HG03066 (cell line): ENCODE measurements at regions not wholly inside any gene's neighbourhood (a gene's known extent, or its start where the extent isn't known, plus 50 kb on each side); places are given as distances from the start of the nearest gene placed in this dataset.

ENCODE experiments used
- ATAC-seq: cut with Tn5 transposase; IDR thresholded peaks from one replicate; pipeline ENCODE4 v1.9.1; 2021; ENCODE audit warnings: low read depth; ENCODE audit not compliant: unreplicated experiment

DNA sequence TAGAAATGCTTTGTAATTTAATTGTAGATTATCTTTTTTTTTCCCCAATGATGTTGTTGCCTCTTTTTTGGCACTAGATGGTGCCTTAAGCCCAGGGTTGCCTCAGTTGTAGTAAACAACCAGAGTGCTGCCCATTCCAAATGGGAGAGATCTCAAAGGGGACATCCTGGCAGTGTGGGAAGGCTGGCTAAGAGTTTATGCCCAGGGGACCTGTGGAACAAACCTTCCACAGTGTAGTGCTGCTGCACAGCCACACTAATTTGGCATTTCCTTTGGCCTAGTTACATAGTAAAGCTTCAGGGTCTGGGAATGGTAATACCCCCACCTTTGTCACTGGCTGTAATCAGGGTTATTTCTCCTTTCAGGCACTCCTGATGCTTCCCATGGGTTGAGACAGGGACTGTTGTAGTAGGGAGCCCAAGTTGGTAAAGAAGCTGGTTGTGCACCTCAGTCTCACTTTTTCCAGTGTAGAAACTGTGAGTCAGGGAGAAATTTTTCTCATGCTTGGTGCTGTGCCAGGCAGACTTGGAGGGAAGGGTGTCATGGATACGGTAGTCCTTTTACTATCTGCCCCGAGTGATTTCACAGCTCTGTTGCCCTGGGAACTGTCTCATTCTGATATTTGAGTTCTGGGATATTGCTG, 177.8 kb upstream of the ECI2 start:
- ATAC-seq = no peak

DNA sequence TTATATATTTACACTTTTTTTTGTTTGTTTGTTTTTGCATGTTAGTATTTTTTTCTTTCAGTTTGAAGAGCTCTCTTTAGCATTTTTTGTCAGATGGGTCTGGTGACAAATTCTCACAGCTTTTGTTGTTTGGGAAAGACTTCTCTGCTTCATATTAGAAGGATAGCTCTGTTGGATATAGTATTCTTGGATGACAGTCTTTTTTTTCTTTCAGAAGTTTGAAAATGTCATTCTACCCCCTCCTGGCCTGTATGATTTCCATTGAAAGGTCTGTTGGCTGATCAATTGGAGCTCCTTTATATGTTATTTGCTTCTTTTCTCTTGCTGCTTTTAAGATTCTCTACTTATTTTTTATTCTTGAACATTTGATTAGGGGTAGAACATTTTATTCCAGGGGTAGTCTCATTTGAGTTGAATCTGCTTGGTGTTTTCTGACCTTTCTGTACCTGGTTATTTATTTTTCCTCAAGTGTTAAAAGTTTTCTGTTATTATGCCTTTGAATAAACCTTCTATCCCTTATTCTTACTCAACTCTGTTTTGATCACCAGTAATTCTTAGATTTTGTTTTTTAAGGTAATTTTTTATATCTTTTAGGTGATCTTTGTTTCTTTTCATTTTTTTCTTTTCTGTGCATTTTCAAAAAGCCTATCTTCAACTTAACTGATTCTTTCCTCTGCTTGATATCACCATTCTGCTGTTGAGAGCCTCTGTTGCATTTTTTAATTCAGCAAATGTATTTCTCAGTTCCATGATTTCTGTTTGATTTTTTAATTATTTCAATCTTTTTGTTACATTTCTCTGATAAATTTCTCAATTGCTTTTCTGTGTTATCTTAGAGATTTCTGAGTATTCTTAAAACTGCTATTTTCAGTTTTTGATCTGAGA, 176.8 kb upstream of the ECI2 start:
- no peak for ATAC-seq

DNA sequence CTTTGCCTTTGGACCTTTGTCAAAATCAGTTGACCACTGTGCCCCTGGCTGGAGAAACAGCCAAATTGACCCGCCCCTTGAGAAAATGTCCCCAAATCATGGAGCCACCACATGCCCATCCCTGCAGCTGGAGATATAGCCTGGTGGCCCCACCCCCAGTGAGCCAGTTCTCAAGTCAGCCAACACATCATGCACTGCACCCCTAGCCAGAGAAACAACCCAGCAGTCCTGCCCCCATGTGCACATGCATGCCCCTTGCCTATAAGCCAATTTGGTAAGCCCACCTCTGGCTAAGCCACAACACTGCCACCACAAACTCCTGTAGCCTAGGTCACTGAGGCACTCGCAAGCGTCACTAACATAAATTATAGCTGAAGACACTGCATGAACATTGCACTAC, 174.2 kb upstream of the ECI2 start:
- ATAC-seq = no peak

DNA sequence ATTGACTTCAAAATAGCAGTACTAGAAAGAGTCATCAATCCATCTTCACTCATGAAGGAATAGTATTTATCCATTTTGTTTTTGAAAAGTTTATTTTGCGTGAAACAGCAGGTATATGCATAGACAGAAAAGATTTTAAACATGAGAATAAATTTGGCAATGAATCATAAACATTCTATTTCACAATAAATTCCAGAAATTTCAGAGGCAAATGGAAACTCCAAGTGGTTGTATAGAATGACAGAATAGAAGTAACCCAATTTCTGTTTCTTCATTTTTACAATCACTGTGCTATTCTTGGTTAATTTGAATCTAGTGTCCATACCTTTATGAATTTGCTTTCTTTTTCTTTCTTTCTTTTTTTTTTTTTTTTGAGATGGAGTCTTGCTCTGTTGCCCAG, 173.0 kb upstream of the ECI2 start:
- ATAC-seq = no peak

DNA sequence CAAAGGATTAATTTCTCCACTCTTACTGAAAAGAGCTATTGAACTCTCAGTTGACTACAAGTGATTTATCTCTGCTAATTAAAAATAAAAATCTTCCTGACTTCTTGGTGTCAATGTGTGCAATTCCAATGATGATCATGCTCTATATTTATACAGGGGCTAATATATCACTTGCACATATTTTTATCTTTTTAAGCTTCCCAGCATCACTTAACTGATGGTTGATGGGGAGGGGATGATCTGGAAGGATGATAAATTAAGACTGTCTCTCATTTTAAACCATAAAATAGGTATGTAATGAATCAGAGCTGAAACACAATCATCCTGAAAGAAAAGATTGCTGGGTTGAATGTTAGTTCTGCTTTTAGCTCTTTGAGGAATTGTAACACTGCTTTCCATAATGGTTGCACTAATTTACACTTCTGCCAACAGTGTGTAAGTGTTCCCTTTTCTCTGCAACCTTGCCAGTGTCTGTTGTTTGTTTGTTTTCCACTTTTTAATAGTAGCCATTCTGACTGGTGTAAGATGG, 169.6 kb upstream of the ECI2 start:
- ATAC-seq = no peak

DNA sequence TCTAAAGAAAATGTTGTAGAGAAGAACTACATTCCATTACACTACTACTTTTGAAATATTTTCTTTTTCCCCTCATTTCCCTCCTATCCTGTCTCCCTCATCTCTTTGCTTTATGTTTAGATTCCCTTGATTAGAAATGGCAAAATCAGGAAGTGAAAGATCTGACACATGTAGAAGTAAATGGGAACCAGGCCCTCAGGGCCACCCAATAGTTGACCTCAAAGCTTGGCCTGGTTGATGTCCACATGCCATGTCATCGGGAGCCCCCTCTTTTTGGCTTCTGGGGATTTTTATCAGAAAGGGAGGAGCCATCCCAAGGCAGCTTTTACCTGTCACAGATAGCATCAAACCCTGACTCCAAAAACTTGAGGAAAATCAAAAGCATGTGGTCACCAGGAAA, 168.3 kb upstream of the ECI2 start:
- no peak for ATAC-seq

DNA sequence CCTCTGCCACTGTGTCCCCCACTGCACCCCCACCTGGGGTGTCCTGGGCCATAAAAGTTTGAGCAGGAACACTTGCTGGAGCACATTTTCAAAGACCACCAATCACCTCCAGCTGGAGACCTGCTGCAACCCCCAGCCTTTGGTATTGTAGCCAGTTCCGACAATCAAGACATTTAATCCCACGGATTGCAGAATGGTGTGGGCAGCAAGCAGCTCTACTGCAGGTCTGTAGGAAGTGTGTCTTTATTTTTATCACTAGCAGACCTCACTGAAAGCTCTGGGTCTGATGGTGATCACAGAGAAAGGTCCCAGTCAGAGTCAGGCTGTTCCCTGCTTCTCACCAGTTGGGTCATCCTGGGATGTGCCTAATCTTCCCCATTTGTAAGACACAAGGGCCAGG, 167.1 kb upstream of the ECI2 start:
- no peak for ATAC-seq

DNA sequence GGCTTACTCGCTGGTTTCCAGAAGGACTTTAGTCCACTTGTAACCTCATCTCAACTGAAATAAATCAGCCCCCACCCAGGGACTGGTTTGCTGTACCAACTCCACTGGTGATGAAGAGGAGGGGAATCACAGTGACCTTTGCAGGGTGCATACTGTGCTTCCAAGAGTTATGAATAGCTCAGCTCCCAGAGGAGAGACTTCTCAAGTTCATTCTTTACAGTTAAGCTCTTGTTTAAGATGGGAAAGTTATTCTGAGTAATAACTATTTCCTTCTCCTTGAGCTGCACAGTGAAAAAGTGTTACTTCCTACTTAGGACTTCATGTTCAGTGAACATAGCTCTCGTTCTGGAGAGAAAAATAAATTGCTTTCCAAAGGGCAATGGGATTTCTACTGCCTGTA, 166.5 kb upstream of the ECI2 start:
- ATAC-seq = no peak

DNA sequence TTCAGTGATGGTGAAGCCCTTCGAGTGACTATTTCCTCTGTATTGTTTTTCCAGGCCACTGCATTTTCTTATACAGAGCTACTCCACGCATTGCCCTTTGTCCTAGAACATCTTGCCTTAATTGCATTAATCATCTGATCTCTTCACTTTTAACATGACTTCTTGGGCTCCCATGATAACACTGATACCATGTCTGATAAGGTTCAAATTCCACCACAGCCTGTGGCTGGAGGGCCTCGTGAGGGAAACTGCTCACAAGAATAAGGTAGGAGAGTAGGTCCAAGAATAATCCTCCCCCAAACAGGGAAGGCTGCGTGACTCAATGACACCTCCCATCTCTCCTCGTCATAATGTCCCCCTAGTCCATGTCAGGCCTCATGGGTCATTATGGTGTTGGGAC, 165.5 kb upstream of the ECI2 start:
- no peak for ATAC-seq

DNA sequence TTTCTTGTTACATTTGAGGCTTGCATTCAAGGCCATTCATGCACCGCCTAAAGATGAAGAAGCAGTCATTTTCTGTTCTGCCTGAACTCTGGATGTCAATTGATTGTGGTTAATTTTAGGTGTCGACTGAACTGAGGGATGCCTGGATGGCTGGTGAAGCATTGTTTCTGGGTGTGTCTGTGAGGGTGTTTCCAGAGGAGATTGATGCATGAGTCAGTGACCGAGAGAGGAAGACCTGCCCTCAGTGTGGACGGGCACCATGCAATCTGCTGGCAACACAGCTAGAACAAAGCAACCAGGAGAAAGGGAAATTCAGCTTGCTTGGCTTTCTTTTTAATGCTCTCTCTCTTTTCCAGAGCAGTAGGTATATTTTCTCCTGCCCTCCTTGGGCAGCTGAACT, 164.1 kb upstream of the ECI2 start:
- no peak for ATAC-seq

DNA sequence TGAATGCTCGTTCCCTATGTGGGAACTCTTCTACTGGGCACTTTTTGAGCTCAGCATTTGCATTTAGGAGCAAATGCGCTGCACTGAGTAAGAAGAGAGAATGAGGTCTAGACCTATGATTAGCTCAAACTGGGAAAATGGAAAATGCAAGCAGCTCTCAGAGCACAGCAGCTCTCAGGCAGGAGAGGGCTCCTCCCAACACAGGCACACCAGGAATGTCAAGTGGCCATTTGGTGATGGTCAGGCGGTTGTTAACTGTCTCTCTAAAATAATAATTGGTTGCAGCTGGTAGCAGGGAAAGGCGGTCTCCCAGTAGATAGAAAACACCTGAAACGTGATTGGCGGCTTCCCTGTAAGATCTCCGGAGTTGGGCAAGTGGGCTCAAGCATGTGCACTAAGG, 162.0 kb upstream of the ECI2 start:
- no peak for ATAC-seq

DNA sequence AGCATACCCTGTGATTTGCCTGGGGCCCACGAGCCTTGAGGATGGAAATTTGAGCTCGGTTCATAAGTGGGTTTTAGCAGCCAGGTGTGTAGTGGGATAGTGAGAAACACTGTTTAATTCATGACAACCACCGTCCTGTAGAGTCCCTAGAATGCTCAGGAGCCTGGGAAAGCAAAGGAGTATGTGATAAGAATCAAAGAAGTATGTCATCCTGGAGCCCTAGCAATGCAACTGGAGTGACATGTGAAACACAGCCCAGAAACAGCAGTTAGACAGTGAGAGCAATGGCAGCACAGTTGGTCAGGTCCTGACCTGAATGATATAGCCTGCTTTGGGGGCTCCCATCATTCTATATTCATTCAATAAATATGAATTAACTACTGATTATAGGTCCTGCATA, 161.2 kb upstream of the ECI2 start:
- ATAC-seq = no peak

DNA sequence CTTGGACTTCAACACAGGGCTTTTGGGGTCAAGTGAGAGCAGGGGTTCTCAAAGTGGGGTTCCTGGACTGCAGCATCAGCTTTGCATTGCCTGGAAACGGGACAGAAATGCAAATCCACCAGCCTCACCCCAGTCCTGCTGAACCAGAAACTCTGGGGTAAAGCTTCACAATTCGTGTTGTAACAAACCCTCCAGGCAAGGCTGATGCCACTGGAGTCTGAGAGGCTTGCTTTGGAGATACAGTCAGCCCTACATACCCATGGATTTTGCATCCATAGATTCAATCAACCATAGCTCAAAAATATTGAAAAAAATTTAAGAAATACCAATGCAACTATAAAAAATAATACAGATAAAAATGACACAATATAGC, 160.4 kb upstream of the ECI2 start:
- no peak for ATAC-seq

DNA sequence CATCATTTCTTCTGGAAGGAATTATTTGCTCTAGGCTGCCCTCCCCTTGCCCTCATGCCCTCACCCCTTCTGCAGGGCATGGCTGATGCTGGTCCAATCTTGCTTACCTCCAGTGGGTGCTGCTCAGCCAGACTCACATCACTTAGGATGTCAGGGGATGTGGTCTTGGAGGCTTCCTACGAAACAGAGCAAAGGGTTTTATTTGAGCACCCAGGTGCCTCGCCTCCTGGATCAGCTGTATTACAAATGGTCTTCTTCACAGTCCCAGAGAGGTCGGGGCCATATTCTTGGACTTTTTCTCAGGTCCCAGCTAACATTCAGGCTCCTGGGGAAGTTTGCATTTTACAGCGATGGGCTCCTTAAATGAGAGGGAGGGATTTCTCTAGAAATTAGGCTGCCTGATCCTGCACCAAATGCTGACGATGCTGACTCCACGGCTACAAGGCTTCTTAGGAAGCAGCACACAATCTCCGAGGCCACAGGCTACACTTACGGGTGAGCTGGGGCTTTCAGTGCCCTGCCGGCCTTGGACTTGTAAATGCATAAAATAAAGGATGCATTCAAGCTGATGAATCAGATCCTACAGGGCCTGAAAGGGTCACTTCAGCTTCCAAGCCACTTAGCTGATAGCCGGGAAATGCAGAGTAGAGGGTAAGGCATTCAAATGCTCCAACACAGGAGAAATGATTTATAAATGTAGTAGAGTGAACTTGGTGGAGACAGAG, 159.8 kb upstream of the ECI2 start:
- no peak for ATAC-seq

DNA sequence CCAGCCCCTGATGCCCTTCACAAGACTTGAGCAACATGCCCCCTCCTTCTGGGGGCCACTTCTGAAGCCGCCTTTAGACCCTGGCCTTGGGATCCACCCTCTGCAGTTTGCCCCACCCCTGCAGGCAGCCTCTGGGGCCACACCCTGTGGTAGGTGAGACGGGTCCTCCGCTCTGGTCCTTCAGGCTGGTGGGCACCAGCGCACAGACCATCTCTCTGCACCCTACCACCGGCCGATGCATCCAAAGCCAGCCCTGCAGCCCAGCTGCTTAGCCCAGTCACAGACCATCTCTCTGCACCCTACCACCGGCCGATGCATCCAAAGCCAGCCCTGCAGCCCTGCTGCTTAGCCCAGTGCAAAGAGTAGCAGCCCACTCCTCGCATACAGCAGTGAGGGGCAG, 159.3 kb upstream of the ECI2 start:
- ATAC-seq = no peak

DNA sequence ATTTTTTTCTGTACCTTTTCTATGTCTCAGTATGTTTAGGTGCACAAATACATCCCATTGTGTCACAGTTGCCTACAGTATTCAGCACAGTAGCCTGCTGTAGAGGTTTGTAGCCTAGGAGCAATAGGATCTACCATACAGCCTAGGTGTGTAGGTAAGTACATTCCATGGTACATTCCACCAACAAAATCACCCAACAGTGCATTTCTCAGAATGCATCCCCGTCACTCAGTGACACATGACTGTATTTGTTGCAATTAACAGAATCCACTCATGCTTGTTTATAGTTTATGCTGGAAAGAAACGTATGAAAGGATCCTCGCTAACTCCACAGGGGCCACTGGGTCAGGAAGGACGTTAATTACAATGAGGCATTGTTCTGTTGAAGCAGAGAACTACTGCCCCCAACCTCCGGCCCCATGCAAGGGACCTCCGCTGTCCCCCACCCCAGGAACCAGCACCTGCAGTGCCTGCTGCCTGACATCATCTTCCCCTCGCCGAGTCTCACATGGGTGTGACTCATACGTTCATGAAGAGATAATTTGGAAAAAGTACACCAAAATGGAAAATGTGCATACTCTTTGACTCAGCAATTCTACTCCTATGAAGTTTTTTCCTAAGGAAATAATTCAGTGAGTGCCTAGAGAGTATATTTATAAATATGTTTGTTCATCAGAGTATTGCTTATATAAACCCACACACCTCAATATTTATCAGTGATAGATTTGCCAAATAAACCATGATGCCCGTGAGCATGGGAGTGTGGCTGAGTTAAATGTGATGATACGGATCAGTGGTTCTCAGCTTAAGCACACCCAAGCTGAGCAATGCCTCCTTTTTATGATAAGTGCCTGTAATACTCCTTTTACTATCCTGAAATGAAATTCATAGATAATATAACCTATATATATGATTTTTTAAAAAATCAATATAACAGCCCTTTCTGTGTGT, 156.4 kb upstream of the ECI2 start:
- ATAC-seq = no peak

DNA sequence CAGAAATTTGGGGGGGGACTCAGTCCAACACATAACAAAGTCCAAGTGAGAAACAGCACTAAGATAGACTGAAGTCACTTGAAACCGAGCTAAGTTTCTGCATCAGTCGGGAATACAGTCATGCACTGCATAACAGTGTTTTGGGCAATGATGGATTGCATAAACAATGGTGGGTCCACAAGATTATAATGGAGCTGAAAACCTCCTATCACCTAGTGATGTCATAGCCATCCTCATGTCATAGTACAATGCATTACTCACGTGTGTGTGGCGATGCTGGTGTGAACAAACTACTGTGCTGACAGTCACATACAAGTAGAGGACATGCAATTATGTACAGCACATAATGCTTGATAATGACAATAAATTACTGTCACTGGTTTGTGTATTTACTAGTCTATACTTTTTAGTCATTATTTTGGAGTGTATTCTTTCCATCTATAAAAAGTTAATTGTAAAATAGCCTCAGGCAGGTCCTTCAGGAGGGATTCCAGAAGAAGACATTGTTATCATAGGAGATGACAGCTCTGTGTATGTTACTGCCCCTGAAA, 154.5 kb upstream of the ECI2 start:
- no peak for ATAC-seq

DNA sequence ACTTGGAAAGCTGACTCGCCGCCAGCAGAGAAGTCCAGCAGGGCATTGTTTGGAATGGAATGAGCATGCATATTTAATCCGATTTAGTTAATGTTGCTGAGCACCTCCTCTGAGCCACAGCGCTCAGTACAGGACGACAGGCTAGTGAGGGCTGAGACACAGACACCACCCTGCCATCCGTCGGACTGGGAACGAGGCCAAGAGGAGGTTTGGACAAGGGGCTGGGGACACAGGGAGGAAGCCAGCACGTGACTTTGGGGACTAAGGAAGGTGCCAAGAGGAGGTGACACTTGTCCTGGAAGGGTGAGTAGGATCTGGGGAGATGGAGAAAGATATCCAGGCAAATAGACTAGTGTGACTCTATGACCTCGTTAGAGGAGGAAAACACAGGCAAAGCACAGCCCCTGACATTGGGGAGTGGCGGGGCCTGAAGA, 152.5 kb upstream of the ECI2 start:
- no peak for ATAC-seq

DNA sequence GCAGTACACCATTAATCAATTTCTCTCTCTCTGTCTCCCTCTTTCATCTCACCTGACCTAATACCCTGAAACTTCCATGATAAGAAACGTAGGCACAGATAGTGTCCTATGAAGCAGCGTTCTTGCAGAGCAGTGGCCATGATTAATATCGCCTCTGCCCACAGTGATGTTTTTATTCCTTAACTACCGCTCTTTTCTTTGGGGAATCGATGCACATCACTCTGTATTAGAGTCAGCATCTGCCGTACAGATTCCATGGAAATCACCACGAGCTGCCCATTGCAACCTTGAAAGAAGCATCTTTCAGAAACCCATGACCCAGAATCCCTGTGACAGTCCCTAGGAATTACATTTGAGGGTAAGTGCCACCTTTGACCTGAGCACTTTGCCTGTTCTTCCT, 152.0 kb upstream of the ECI2 start:
- ATAC-seq = no peak

DNA sequence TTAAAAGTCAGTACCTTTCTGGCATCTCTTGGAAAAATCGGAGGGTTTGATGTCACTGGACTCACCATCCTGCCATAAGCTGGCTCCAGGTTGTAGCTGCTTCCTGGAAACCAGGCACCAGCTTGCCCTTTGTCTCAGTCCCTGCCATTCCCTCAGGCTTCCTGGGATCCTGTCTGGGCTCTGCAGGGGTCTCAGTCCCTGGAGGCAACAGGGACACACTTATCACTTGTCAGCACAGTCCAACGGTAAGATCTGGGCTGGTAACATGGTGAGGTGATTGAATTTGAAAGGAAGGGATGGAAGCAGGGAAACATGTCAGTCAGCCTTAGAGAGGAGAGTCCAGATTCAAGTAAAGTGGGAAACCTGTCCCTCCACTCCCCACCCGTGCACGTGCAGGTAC, 147.6 kb upstream of the ECI2 start:
- ATAC-seq = no peak
